ES-I3 (cell line): ENCODE measurements at regions not wholly inside any gene's neighbourhood (a gene's known extent, or its start where the extent isn't known, plus 50 kb on each side); places are given as distances from the start of the nearest gene placed in this dataset.
"Not testable (repeated sequence)": the region's sequence is repeated elsewhere in the genome, so short reads cannot be mapped to it uniquely, and the experiment has no call there.

Experiments
- H3K36me3 ChIP-seq: 2 replicates; pipeline ENCODE4 v1.6.1; 2013; ENCODE audit warnings: mild to moderate bottlenecking, low read length, control low read depth, moderate library complexity; ENCODE audit not compliant: insufficient read depth
- H3K4me1 ChIP-seq: 2 replicates; pipeline ENCODE4 v1.6.1; 2013; ENCODE audit warnings: mild to moderate bottlenecking, control low read depth, low read length; ENCODE audit not compliant: insufficient read depth
- H3K9ac ChIP-seq: 2 replicates; pipeline ENCODE4 v1.6.1; 2013; ENCODE audit warnings: low read depth, mild to moderate bottlenecking, low read length, moderate library complexity
- H3K9me3 ChIP-seq: 2 replicates; pipeline ENCODE4 v1.6.1; 2013; ENCODE audit warnings: mild to moderate bottlenecking, low read length, moderate library complexity; ENCODE audit not compliant: control insufficient read depth, insufficient read depth

DNA sequence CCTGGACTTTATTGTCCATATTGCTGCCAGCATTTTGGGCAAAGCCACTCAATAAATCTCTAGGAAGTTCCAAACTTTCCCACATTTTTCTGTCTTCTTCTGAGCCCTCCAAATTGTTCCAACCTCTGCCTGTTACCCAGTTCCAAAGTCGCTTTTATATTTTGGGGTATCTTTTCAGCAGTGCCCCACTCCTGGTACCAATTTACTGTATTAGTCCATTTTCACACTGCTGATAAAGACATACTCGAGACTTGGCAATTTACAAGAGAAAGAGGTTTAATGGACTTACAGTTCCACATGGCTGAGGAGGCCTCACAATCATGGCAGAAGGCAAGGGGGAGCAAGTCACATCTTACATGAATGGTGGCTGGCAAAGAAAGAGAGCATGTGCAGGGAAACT lies 53.4 kb downstream of the AHSP start:
- H3K36me3 ChIP-seq, H3K9me3 ChIP-seq, H3K4me1 ChIP-seq, H3K9ac ChIP-seq: not testable (repeated sequence)

DNA sequence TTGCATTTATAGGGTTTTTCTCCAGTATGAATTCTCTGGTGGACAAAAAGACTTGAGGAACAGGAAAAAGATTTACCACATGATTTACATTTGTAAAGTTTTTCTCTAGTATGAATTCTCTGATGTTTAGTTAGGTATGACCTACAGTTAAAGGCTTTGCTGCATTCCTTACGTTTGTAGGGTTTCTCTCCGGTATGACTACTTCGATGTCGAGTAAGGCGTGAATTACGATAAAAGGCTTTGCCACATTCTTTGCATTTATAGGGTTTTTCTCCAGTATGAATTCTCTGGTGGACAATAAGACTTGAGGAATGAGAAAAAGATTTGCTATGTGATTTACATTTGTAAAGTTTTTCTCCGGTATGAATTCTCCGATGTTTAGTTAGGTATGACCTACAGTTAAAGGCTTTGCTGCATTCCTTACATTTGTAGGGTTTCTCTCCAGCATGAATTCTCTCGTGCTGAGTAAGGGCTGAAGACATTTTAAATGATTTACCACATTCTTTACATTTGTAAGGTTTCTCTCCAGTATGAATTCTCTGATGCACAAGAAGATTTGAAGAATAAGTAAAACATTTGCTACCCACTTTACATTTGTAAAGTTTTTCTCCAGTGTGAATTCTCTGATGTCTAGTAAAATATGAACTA lies 74.2 kb downstream of the AHSP start:
- not testable (repeated sequence) for H3K4me1 ChIP-seq, H3K9ac ChIP-seq, H3K9me3 ChIP-seq, H3K36me3 ChIP-seq

DNA sequence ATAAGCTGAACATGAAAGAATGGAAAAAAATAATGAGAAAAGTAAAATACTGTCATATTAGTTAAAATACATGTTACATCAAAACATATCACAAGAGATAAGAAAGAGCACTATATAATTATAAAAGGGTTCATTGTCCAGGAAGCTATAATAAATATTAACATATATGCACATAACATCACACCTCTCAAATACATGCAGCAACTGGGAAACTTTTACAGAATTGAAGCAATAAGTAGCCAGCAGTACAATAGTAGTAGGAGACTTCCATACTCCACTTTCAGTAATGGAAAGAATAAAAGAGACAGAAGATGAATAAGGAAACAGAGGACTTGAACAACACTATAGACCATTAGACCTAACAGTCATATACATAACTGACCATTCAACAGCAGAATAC lies 90.4 kb downstream of the AHSP start:
- no peaks in the 10 kb centered on the region for H3K9me3 ChIP-seq
- H3K36me3 ChIP-seq = no peaks in the 10 kb centered on the region
- H3K9ac ChIP-seq = no peak overlapping the region
- H3K4me1 ChIP-seq = no peaks in the 10 kb centered on the region

DNA sequence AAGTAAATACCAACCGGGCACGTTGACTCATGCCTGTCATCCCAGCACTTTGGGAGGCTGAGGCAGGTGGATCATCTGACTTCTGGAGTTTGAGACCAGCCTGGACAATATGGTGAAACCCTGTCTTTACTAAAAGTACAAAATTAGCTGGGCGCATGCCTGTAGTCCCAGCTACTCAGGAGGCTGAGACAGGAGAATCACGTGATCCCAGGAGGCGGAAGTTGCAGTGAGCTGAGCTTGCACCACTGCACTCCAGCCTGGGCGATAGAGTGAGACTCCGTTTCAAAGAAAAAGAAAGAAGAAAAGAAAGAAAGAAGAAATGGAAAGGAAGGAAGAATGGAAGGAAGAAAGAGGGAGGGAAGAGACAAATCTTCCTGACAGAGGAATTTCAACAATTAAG lies 108.7 kb downstream of the AHSP start:
- Histone ChIP-seq H3K9ac (no peak overlapping the region), H3K9me3 (no peaks in the 10 kb centered on the region), H3K4me1 (no peaks in the 10 kb centered on the region), H3K36me3 (no peaks in the 10 kb centered on the region)

DNA sequence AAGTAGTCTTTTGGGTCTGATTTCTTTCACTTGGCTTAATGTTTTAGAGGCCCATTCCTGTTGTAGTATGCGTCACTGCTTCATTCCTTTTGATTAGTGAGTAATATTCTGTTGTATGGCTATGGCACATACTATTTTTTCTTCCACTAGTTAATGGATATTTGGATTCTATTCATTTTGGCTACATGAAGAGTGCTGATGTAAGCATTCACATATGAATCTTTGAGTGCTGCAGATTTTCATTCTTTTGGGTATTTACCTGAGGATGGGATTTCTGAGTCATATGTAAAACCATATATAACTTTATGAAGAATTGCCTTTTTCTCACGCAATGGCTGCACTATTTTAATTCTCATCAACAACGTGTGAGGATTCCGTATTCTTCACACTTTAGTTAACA lies 113.6 kb downstream of the AHSP start:
- H3K9me3 ChIP-seq = no peaks in the 10 kb centered on the region

DNA sequence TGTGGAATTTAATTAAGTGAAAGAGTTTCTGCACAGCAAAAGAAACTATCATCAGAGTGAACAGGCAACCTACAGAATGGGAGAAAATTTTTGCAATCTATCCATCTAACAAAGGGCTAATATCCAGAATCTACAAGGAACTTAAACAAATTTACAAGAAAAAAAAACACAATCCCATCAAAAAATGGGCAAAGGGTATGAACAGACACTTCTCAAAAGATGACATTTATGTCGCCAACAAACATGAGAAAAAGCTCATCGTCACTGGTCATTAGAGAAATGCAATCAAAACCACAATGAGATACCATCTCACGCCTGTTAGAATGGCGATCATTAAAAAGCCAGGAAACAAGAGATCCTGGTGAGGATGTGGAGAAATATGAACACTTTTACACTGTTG lies 128.0 kb downstream of the AHSP start:
- not testable (repeated sequence) for H3K9ac ChIP-seq, H3K36me3 ChIP-seq, H3K9me3 ChIP-seq, H3K4me1 ChIP-seq

More for the DNA sequence above, 113.6 kb downstream of the AHSP start:
- no peaks in the 10 kb centered on the region for H3K36me3 ChIP-seq
- no peaks in the 10 kb centered on the region for H3K4me1 ChIP-seq
- no peak overlapping the region for H3K9ac ChIP-seq

DNA sequence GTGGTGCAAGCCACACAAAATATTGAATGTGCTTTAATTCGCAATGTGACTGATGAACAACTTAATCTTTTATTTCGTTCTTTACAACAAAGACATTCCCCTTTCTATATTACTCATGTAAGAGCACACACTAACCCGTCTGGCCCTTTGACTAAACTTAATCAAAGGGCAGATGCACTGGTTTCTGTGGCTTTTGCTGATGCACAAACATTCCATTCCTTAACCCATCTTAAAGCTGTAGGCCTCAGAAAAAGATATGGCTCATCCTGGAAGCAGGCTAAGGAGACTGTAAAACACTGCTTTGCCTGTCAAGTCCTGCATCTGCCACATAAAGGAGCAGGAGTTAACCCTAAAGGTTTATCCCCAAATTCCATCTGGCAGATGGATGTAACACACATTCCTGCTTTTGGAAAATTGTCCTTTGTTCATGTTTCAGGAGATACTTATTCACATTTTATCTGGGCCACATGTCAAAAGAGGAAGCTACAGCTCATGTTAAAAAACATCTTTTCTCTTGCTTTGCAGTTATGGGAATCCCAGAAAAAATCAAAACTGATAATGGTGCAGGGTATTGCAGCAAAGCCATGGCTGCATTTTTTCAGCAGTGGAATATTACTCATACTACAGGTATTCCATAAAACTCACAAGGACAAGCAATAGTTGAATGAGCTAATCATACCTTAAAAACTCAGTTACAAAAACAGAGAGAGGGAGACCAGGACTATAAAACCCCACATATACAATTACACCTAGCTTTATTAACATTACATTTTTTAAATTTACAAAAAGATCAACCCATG lies 137.2 kb downstream of the AHSP start:
- Histone ChIP-seq H3K9ac (no peak overlapping the region), H3K9me3 (no peaks in the 10 kb centered on the region), H3K4me1 (no peaks in the 10 kb centered on the region), H3K36me3 (no peaks in the 10 kb centered on the region)

DNA sequence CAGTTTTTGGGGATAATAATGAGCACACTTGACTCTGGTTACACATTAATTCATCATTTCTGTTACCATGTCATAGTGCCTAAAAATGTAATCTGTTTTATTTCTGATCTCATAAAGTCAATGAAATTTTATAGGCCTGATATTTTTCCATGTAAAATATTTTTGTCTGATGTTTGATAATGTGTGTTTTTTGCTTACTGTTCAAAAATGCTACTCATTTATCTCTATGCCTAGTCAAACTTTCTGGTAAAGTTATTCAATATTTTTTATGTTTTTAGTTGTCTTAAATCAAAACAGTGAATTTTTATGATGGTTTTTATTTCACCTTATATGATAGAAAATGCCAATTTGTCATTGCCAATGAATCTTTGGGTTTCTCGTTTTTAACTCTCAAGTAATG lies 147.0 kb downstream of the AHSP start:
- Histone ChIP-seq H3K4me1 (no peaks in the 10 kb centered on the region), H3K9ac (no peak overlapping the region), H3K36me3 (no peaks in the 10 kb centered on the region), H3K9me3 (no peaks in the 10 kb centered on the region)

DNA sequence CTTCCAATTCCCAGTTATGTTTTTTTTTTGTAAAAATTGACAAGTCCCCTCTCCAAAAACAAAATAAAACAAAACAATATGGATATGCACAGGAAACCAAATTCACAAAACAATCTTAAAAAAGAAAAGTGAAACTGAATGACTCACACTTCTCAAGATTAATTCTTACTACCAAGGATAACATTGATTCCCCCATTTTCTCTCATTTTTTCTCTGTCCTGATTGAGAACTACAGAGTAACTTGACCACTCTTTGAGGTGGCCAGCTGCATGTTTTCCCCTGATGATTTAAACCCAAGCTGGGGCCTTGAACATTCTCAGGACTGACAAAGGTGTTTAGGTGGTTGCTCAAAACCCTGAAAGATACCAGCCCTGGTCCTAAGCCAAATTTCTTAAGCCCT lies 149.0 kb downstream of the AHSP start:
- Histone ChIP-seq H3K9me3 (no peaks in the 10 kb centered on the region), H3K36me3 (no peaks in the 10 kb centered on the region), H3K4me1 (no peaks in the 10 kb centered on the region), H3K9ac (no peak overlapping the region)

DNA sequence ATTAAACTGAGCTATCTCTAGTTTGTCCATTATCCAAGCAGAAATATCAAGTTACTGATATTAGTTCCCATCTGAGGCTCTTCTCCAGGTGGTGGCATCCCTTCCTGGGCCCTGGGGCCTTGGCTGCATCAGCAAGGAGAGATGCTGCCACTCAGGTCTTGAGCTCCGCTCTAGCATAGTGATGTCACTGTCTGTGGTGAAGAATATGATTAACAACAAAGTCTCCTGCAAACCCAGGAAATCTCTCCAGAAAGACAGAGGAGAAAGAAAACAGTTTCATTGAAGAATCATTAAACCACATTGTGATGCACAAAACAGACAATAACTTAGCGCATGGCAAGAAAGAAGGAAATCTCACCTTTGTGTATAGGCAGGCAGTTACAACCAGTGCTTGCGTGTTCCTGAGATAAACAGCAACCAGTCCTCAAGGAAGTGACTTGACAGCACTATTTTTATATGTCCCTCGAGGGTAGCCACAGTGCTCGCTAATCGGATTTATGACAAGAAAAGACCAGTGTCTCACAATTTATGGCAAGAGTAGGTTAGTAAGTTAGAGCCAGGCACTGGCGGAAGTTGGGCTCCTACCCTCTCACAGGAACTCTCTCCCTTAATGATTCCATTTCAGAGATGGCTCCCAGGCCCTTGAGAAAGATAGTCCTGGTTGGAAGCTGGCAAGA lies 151.1 kb downstream of the AHSP start:
- H3K4me1 ChIP-seq = no peaks in the 10 kb centered on the region
- H3K9me3 ChIP-seq = no peaks in the 10 kb centered on the region
- no peak overlapping the region for H3K9ac ChIP-seq
- no peaks in the 10 kb centered on the region for H3K36me3 ChIP-seq

DNA sequence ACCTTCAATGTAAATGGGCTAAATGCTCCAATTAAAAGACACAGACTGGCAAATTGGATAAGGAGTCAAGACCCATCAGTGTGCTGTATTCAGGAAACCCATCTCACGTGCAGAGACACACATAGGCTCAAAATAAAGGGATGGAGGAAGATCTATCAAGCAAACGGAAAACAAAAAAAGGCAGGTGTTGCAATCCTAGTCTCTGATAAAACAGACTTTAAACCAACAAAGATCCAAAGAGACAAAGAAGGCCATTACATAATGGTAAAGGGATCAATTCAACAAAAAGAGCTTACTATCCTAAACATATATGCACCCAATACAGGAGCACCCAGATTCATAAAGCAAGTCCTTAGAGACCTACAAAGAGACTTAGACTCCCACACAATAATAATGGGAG lies 161.6 kb downstream of the AHSP start:
- H3K9me3 ChIP-seq, H3K9ac ChIP-seq: not testable (repeated sequence)

DNA sequence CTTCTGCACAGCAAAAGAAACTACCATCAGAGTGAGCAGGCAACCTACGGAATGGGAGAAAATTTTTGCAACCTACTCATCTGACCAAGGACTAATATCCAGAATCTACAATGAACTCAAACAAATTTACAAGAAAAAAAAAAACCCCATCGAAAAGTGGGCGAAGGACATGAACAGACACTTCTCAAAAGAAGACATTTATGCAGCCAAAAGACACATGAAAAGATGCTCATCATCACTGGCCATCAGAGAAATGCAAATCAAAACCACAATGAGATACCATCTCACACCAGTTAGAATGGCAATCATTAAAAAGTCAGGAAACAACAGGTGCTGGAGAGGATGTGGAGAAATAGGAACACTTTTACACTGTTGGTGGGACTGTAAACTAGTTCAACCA lies 164.6 kb downstream of the AHSP start:
- H3K9me3 ChIP-seq, H3K36me3 ChIP-seq, H3K4me1 ChIP-seq, H3K9ac ChIP-seq: not testable (repeated sequence)

More for the DNA sequence above, 161.6 kb downstream of the AHSP start:
- H3K36me3 ChIP-seq, H3K4me1 ChIP-seq: not testable (repeated sequence)

DNA sequence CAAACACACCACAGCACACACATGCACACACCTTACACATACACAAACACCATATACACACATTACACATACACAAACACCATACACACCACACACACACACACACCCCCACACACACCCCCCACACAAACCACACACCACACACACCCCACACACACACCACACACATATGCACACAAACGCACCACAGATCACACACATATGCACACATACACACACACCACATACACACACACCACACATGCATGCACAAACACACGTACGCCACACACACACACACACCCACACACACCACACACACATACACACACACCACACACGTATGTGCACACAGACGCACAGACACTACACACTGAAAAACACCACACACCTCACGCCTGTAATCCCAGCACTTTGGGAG lies 166.0 kb downstream of the AHSP start:
- H3K9me3 ChIP-seq = no peaks in the 10 kb centered on the region
- no peaks in the 10 kb centered on the region for H3K4me1 ChIP-seq
- H3K9ac ChIP-seq = no peak overlapping the region
- no peaks in the 10 kb centered on the region for H3K36me3 ChIP-seq

DNA sequence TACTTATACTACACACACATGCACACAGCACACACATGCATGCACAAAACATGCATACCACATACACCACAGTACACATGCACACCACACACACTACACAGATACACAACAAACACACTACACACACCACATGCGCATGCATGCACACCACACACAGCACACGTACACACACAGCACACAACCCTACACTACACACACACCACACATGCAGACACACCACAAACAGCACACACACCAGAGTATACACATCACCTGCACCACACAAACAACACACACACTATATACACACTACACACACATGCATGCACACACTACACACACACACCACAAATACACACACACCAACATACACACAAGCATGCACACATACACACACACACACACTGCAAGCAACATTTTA lies 166.8 kb downstream of the AHSP start:
- H3K9ac ChIP-seq = no peak overlapping the region
- no peaks in the 10 kb centered on the region for H3K9me3 ChIP-seq
- no peaks in the 10 kb centered on the region for H3K36me3 ChIP-seq
- no peaks in the 10 kb centered on the region for H3K4me1 ChIP-seq

DNA sequence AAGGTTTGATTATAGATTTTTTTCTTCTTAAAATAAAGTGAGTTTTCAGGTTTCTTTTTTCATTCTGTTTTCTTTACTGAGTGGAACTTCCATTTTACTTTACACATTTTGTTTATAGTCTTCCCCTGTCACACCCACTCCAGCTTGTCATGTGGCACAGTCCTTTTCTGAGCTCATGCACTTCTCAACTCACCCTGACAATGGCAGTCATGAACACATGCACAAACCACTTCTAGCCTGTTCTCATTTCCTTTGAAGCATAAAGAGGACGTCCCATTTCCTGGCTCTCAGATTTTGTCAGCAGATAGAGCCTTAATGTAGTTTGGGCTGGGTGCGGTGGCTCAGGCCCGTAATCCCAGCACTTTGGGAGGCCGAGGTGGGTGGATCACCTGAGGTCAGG lies 168.0 kb downstream of the AHSP start:
- H3K4me1 ChIP-seq = no peaks in the 10 kb centered on the region
- H3K9ac ChIP-seq = no peak overlapping the region
- no peaks in the 10 kb centered on the region for H3K36me3 ChIP-seq
- no peaks in the 10 kb centered on the region for H3K9me3 ChIP-seq
